ENCODE measurements at regions not wholly inside any gene's neighbourhood (a gene's known extent, or its start where the extent isn't known, plus 50 kb on each side); places are given as distances from the start of the nearest gene placed in this dataset.

- Histone ChIP-seq H3K36me3 (ENCODE audit: control insufficient read depth in 3 of 3, insufficient read depth in 2 of 3, low read depth in 1 of 3, low read length in 3 of 3) (no peaks in the 10 kb centered on the region), H3K4me3 (ENCODE audit: low read depth in 1 of 3, low read length in 3 of 3) (no peak overlapping the region), H3K27ac (ENCODE audit: low read depth in 1 of 3, low read length in 2 of 3) (no peak overlapping the region), H3K4me1 (ENCODE audit: control insufficient read depth in 3 of 3, insufficient read depth in 2 of 3, low read depth in 1 of 3, low read length in 2 of 3) (no peaks in the 10 kb centered on the region), H3K9me3 (ENCODE audit: control insufficient read depth in 2 of 2, insufficient read depth in 1 of 2, low read depth in 1 of 2, low read length in 1 of 2) (no peaks in the 10 kb centered on the region), H3K27me3 (ENCODE audit: control insufficient read depth in 3 of 3, insufficient read depth in 3 of 3, low read length in 3 of 3) (peaks cover 0 to 5% (median 0%) of the 10 kb centered on the region in 3 donors)
- WGBS, 3 donors: 83 to 84% (median 83%) methylated on average over 3 of the region's 3 CpGs
- no peak for DNase-seq
- no peak for FAIRE-seq
Measured at GRCh38 chr4:84392951-84393590, 106.0 kb downstream of the NKX6-1 start.

- Histone ChIP-seq H3K9me3 (ENCODE audit: control insufficient read depth in 2 of 2, insufficient read depth in 1 of 2, low read depth in 1 of 2, low read length in 1 of 2) (no peaks in the 10 kb centered on the region), H3K27ac (ENCODE audit: low read depth in 1 of 3, low read length in 2 of 3) (no peak overlapping the region), H3K4me3 (ENCODE audit: low read depth in 1 of 3, low read length in 3 of 3) (no peak overlapping the region), H3K4me1 (ENCODE audit: control insufficient read depth in 3 of 3, insufficient read depth in 2 of 3, low read depth in 1 of 3, low read length in 2 of 3) (no peaks in the 10 kb centered on the region), H3K27me3 (ENCODE audit: control insufficient read depth in 3 of 3, insufficient read depth in 3 of 3, low read length in 3 of 3) (peaks cover 0 to 2% (median 0%) of the 10 kb centered on the region in 3 donors), H3K36me3 (ENCODE audit: control insufficient read depth in 3 of 3, insufficient read depth in 2 of 3, low read depth in 1 of 3, low read length in 3 of 3) (no peaks in the 10 kb centered on the region)
- DNase-seq (no peak), FAIRE-seq (no peak)
- 75 to 85% (median 81%) methylated on average over 2 of the region's 2 CpGs for WGBS, 3 donors
Measured at GRCh38 chr4:84389406-84389805, 109.7 kb downstream of the NKX6-1 start.

DNA sequence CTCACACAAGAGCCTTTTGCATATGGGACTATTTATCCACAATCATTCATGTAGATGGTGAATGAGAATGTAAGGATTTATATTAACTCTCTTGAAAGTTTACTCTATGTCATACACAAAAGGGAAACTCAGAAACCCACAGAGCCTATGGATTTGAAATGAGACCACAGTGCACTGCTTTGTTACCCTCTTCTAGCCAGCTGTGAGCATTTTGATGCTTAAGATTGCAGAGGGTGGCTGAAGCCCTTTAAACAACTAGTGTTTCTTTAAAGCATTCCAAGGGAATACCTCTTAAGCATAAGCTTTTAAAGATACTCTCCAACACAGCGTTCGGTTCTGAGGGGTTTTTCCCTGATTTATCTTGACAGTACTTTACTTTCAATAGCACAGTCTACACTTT lies 113.9 kb downstream of the NKX6-1 start:
- WGBS, 3 donors: 20 to 53% (median 38%) methylated on average over 2 of the region's 2 CpGs
- H3K27me3 ChIP-seq (ENCODE audit: control insufficient read depth in 3 of 3, insufficient read depth in 3 of 3, low read length in 3 of 3): peaks cover 0 to 2% (median 0%) of the 10 kb centered on the region in 3 donors
- DNase-seq (no peak), FAIRE-seq (no peak)
- no peak overlapping the region for H3K4me3 ChIP-seq (ENCODE audit: low read depth in 1 of 3, low read length in 3 of 3)
- no peaks in the 10 kb centered on the region for H3K36me3 ChIP-seq (ENCODE audit: control insufficient read depth in 3 of 3, insufficient read depth in 2 of 3, low read depth in 1 of 3, low read length in 3 of 3)
- no peaks in the 10 kb centered on the region for H3K9me3 ChIP-seq (ENCODE audit: control insufficient read depth in 2 of 2, insufficient read depth in 1 of 2, low read depth in 1 of 2, low read length in 1 of 2)
- no peak overlapping the region for H3K27ac ChIP-seq (ENCODE audit: low read depth in 1 of 3, low read length in 2 of 3)
- no peaks in the 10 kb centered on the region for H3K4me1 ChIP-seq (ENCODE audit: control insufficient read depth in 3 of 3, insufficient read depth in 2 of 3, low read depth in 1 of 3, low read length in 2 of 3)

- Histone ChIP-seq H3K36me3 (ENCODE audit: control insufficient read depth in 3 of 3, insufficient read depth in 2 of 3, low read depth in 1 of 3, low read length in 3 of 3) (no peaks in the 10 kb centered on the region), H3K27ac (ENCODE audit: low read depth in 1 of 3, low read length in 2 of 3) (no peak overlapping the region), H3K9me3 (ENCODE audit: control insufficient read depth in 2 of 2, insufficient read depth in 1 of 2, low read depth in 1 of 2, low read length in 1 of 2) (no peaks in the 10 kb centered on the region), H3K4me3 (ENCODE audit: low read depth in 1 of 3, low read length in 3 of 3) (no peak overlapping the region), H3K4me1 (ENCODE audit: control insufficient read depth in 3 of 3, insufficient read depth in 2 of 3, low read depth in 1 of 3, low read length in 2 of 3) (no peaks in the 10 kb centered on the region), H3K27me3 (ENCODE audit: control insufficient read depth in 3 of 3, insufficient read depth in 3 of 3, low read length in 3 of 3) (peaks cover 0 to 2% (median 0%) of the 10 kb centered on the region in 3 donors)
- 44 to 68% (median 56%) methylated on average over 1 of the region's 1 CpG for WGBS, 3 donors
- FAIRE-seq (no peak), DNase-seq (no peak)
Measured at GRCh38 chr4:84384801-84385200, 114.3 kb downstream of the NKX6-1 start.

DNA sequence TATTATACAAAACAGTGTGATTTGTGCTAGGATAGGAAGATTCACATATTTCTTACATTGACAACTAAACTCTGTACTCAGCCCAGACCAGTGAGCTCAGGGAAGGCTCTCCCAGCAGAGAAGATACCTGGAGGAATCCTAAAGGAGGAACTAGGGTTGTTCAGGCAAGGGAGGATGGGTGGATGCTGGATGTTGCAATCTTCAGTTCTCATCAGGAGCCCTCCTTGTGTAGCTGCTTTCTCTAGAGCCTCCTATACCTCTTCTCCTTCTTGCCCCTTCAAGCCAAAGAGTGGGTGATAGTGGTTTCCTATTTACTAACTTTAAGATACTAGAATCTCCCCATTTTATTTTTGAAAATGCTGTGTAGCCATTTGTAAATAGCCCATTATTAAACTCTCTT lies 117.3 kb downstream of the NKX6-1 start:
- Histone ChIP-seq H3K36me3 (ENCODE audit: control insufficient read depth in 3 of 3, insufficient read depth in 2 of 3, low read depth in 1 of 3, low read length in 3 of 3) (no peaks in the 10 kb centered on the region), H3K9me3 (ENCODE audit: control insufficient read depth in 2 of 2, insufficient read depth in 1 of 2, low read depth in 1 of 2, low read length in 1 of 2) (no peaks in the 10 kb centered on the region), H3K4me3 (ENCODE audit: low read depth in 1 of 3, low read length in 3 of 3) (no peak overlapping the region), H3K27ac (ENCODE audit: low read depth in 1 of 3, low read length in 2 of 3) (no peak overlapping the region), H3K27me3 (ENCODE audit: control insufficient read depth in 3 of 3, insufficient read depth in 3 of 3, low read length in 3 of 3) (peaks cover 0 to 2% (median 0%) of the 10 kb centered on the region in 3 donors), H3K4me1 (ENCODE audit: control insufficient read depth in 3 of 3, insufficient read depth in 2 of 3, low read depth in 1 of 3, low read length in 2 of 3) (no peaks in the 10 kb centered on the region)
- no peak for DNase-seq
- no peak for FAIRE-seq

GRCh38 chr4:84379917-84380641 lies 119.0 kb downstream of the NKX6-1 start:
- FAIRE-seq (no peak), DNase-seq (peak in 1 of 2 donors; percentile 40)
- no peak overlapping the region for H3K4me3 ChIP-seq (ENCODE audit: low read depth in 1 of 3, low read length in 3 of 3)
- H3K36me3 ChIP-seq (ENCODE audit: control insufficient read depth in 3 of 3, insufficient read depth in 2 of 3, low read depth in 1 of 3, low read length in 3 of 3): no peaks in the 10 kb centered on the region
- no peaks in the 10 kb centered on the region for H3K4me1 ChIP-seq (ENCODE audit: control insufficient read depth in 3 of 3, insufficient read depth in 2 of 3, low read depth in 1 of 3, low read length in 2 of 3)
- H3K27me3 ChIP-seq (ENCODE audit: control insufficient read depth in 3 of 3, insufficient read depth in 3 of 3, low read length in 3 of 3): peaks cover 0 to 6% (median 0%) of the 10 kb centered on the region in 3 donors
- H3K9me3 ChIP-seq (ENCODE audit: control insufficient read depth in 2 of 2, insufficient read depth in 1 of 2, low read depth in 1 of 2, low read length in 1 of 2): no peaks in the 10 kb centered on the region
- 49 to 61% (median 56%) methylated on average over 13 of the region's 13 CpGs for WGBS, 3 donors
- H3K27ac ChIP-seq (ENCODE audit: low read depth in 1 of 3, low read length in 2 of 3): no peak overlapping the region

- no peak overlapping the region for H3K27ac ChIP-seq (ENCODE audit: low read depth in 1 of 3, low read length in 2 of 3)
- FAIRE-seq (no peak), DNase-seq (no peak)
- no peak overlapping the region for H3K4me3 ChIP-seq (ENCODE audit: low read depth in 1 of 3, low read length in 3 of 3)
- 33 to 41% (median 40%) methylated on average over 4 of the region's 4 CpGs for WGBS, 3 donors
- H3K9me3 ChIP-seq (ENCODE audit: control insufficient read depth in 2 of 2, insufficient read depth in 1 of 2, low read depth in 1 of 2, low read length in 1 of 2): no peaks in the 10 kb centered on the region
- no peaks in the 10 kb centered on the region for H3K4me1 ChIP-seq (ENCODE audit: control insufficient read depth in 3 of 3, insufficient read depth in 2 of 3, low read depth in 1 of 3, low read length in 2 of 3)
- no peaks in the 10 kb centered on the region for H3K36me3 ChIP-seq (ENCODE audit: control insufficient read depth in 3 of 3, insufficient read depth in 2 of 3, low read depth in 1 of 3, low read length in 3 of 3)
- H3K27me3 ChIP-seq (ENCODE audit: control insufficient read depth in 3 of 3, insufficient read depth in 3 of 3, low read length in 3 of 3): peaks cover 0 to 6% (median 0%) of the 10 kb centered on the region in 3 donors
Measured at GRCh38 chr4:84378983-84379382, 120.1 kb downstream of the NKX6-1 start.

- FAIRE-seq: no peak
- 74 to 83% (median 78%) methylated on average over 5 of the region's 5 CpGs for WGBS, 3 donors
- H3K27me3 ChIP-seq (ENCODE audit: control insufficient read depth in 3 of 3, insufficient read depth in 3 of 3, low read length in 3 of 3): peaks cover 0 to 6% (median 2%) of the 10 kb centered on the region in 3 donors
Measured at GRCh38 chr4:84378356-84378755, 120.7 kb downstream of the NKX6-1 start.

More at GRCh38 chr4:84378356-84378755, 120.7 kb downstream of the NKX6-1 start:
- no peak for DNase-seq
- H3K4me1 ChIP-seq (ENCODE audit: control insufficient read depth in 3 of 3, insufficient read depth in 2 of 3, low read depth in 1 of 3, low read length in 2 of 3): no peaks in the 10 kb centered on the region
- H3K27ac ChIP-seq (ENCODE audit: low read depth in 1 of 3, low read length in 2 of 3): no peak overlapping the region
- no peaks in the 10 kb centered on the region for H3K9me3 ChIP-seq (ENCODE audit: control insufficient read depth in 2 of 2, insufficient read depth in 1 of 2, low read depth in 1 of 2, low read length in 1 of 2)
- no peak overlapping the region for H3K4me3 ChIP-seq (ENCODE audit: low read depth in 1 of 3, low read length in 3 of 3)
- H3K36me3 ChIP-seq (ENCODE audit: control insufficient read depth in 3 of 3, insufficient read depth in 2 of 3, low read depth in 1 of 3, low read length in 3 of 3): no peaks in the 10 kb centered on the region
